Stimulated activated memory B cell treated with anti-CD40 and anti-IgM and Interleukin-4, amounts not matched to agents 10 μg/mL and 1 μg/mL and 100 μg/mL, for 72 hours (primary cell): ENCODE measurements at regions not wholly inside any gene's neighbourhood (a gene's known extent, or its start where the extent isn't known, plus 50 kb on each side); places are given as distances from the start of the nearest gene placed in this dataset.
"Not testable (repeated sequence)": the region's sequence is repeated elsewhere in the genome, so short reads cannot be mapped to it uniquely, and the experiment has no call there.

Experiments
- ATAC-seq: fragments of 150-1000 bp; cut with Tn5 transposase; 2 replicates; pipeline ENCODE4 v1.10.0; 2021
- H3K27ac Mint-ChIP-seq: one replicate; pipeline ENCODE4 v1.8.0; 2022; ENCODE audit warnings: mild to moderate bottlenecking, mixed read lengths
- H3K27me3 Mint-ChIP-seq: one replicate; pipeline ENCODE4 v1.8.0; 2022; ENCODE audit warnings: mixed read lengths
- H3K36me3 Mint-ChIP-seq: one replicate; pipeline ENCODE4 v1.8.0; 2022; ENCODE audit warnings: mixed read lengths
- H3K4me1 Mint-ChIP-seq: one replicate; pipeline ENCODE4 v1.8.0; 2022; ENCODE audit warnings: mixed read lengths
- H3K4me3 Mint-ChIP-seq: one replicate; pipeline ENCODE4 v1.8.0; 2022; ENCODE audit warnings: mild to moderate bottlenecking, moderate library complexity, mixed read lengths
- H3K9me3 Mint-ChIP-seq: one replicate; pipeline ENCODE4 v1.8.0; 2022; ENCODE audit warnings: mixed read lengths

- H3K4me3 Mint-ChIP-seq, H3K4me1 Mint-ChIP-seq, ATAC-seq, H3K27ac Mint-ChIP-seq, H3K9me3 Mint-ChIP-seq, H3K36me3 Mint-ChIP-seq: not testable (repeated sequence)
- peaks cover 29% of the 10 kb centered on the region for H3K27me3 Mint-ChIP-seq
These were observed 293.0 kb upstream of the ZNF337 start for GRCh38 chr20:25989686-25990085.

GRCh38 chr20:25989196-25989595 is 292.5 kb upstream of the ZNF337 start:
- no peak overlapping the region for H3K27ac Mint-ChIP-seq
- H3K36me3 Mint-ChIP-seq: no peaks in the 10 kb centered on the region
- peaks cover 7% of the 10 kb centered on the region for H3K4me1 Mint-ChIP-seq
- H3K4me3 Mint-ChIP-seq: no peak overlapping the region
- ATAC-seq: no peak
- peaks cover 24% of the 10 kb centered on the region for H3K27me3 Mint-ChIP-seq
- H3K9me3 Mint-ChIP-seq: no peaks in the 10 kb centered on the region

DNA sequence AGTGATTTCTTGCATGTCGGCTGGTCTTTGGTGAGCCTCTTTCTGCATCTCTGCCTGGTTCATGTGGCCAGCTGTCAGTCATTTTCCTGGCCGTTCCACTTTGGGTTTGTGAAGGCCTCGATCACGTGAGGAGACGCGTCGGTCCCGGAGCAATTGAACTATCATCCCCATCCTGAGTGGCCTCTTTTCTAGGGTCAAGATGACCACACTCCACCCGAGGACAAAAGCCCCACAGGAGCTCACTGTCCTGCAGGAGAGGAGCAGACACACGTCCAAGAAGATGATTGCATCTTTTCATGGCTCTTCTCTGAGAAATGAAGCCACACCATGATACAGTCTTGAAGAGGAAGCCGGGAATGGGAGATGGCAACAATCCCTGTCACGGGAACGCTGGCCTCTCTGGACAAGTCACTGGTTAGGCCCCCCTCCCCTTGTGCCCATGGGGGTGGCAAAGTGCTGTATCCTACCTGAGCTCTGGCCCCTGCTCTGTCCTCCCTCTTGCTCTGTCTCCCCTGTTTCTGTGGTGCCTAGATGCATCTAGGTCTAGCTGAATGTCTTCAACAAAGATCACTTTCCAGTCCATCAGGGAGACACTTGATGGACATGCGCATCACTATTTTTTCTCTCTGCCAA is 291.4 kb upstream of the ZNF337 start:
- not testable (repeated sequence) for H3K27ac Mint-ChIP-seq, H3K9me3 Mint-ChIP-seq, ATAC-seq, H3K36me3 Mint-ChIP-seq, H3K4me1 Mint-ChIP-seq
- Mint-ChIP-seq H3K4me3 (peak overlapping the region; percentile 61), H3K27me3 (peaks cover 12% of the 10 kb centered on the region)

DNA sequence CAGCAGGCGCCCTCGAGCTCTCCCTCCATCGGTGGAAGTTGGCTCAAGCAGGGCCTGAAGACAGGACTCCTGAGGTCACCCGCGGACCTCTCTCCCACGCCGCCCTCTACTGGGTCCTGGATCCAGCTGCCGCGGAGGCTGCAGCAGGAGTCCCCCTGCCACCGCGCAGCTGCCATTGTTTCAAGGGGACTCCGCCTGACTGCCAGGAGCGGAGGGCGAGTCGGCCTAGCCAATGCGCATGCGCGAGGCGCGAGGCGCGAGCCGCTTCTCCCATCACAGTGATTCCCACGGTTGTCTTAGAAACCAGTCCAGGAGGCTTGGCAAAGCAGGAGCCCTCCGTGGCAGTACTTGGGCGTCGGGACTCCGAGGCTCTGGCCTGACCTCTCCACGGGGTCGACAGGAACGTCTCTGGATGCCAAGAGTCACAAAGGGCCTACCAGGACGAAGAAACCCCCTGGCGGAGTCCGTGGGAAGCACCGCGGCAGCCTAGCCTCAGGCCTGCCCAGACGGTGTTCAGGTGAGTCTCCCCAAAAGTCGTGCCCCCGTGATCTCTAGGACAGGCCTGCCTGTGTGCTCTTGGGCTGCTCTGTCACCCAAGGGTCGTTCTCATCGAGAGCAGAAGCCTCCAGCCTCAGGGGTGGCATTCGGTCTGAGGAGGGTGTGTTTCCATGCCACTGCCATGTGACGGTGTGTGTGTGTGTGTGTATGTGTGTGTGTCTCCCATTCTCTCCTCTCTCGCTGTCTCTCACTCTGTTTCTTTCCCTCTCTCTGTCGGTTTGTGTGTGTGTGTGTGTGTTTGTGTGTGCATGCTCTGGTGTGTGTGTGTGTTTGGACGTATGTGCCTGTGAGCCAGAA is 290.6 kb upstream of the ZNF337 start:
- Mint-ChIP-seq H3K27ac (no peak overlapping the region), H3K36me3 (no peaks in the 10 kb centered on the region), H3K4me1 (peaks cover 7% of the 10 kb centered on the region), H3K4me3 (peak overlapping the region; percentile 61), H3K27me3 (peaks cover 7% of the 10 kb centered on the region), H3K9me3 (no peaks in the 10 kb centered on the region)
- peak; percentile 79 for ATAC-seq

- Mint-ChIP-seq H3K27me3 (no peaks in the 10 kb centered on the region), H3K9me3 (no peaks in the 10 kb centered on the region), H3K27ac (no peak overlapping the region), H3K36me3 (no peaks in the 10 kb centered on the region), H3K4me1 (peaks cover 7% of the 10 kb centered on the region), H3K4me3 (peak overlapping the region; percentile 39)
- ATAC-seq: no peak
These were observed 288.9 kb upstream of the ZNF337 start for GRCh38 chr20:25985597-25985996.

- H3K27ac Mint-ChIP-seq: no peak overlapping the region
- ATAC-seq: peak; percentile 64
These were observed 288.3 kb upstream of the ZNF337 start for GRCh38 chr20:25984933-25985332.

DNA sequence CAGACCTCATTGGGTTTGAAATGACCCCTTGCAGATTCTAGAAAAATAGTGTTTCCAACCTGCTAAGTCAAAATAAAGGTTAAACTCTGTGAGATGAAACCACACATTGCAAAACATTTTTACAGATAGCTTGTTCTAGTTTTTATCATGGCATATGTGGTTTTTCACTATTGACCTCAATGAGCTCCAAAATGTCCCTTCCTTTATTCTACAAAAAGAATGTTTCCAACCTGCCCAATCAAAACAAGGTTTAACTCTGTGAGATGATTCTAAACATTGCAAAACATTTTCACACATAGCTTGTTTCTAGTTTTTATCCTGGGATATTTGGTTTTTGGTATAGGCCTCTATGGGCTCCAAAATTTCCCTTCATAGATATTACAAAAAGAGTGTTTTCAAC is 286.0 kb upstream of the ZNF337 start:
- not testable (repeated sequence) for ATAC-seq, H3K27ac Mint-ChIP-seq, H3K27me3 Mint-ChIP-seq

More at GRCh38 chr20:25984933-25985332, 288.3 kb upstream of the ZNF337 start:
- Mint-ChIP-seq H3K36me3 (no peaks in the 10 kb centered on the region), H3K9me3 (no peaks in the 10 kb centered on the region), H3K27me3 (no peaks in the 10 kb centered on the region), H3K4me1 (peaks cover 7% of the 10 kb centered on the region), H3K4me3 (peak overlapping the region; percentile 30)

GRCh38 chr20:25978450-25979190 is 282.0 kb upstream of the ZNF337 start:
- not testable (repeated sequence) for H3K27ac Mint-ChIP-seq, H3K9me3 Mint-ChIP-seq, H3K36me3 Mint-ChIP-seq, ATAC-seq, H3K4me1 Mint-ChIP-seq, H3K4me3 Mint-ChIP-seq, H3K27me3 Mint-ChIP-seq

More for the DNA sequence above, 286.0 kb upstream of the ZNF337 start:
- not testable (repeated sequence) for H3K4me3 Mint-ChIP-seq, H3K4me1 Mint-ChIP-seq, H3K36me3 Mint-ChIP-seq, H3K9me3 Mint-ChIP-seq

DNA sequence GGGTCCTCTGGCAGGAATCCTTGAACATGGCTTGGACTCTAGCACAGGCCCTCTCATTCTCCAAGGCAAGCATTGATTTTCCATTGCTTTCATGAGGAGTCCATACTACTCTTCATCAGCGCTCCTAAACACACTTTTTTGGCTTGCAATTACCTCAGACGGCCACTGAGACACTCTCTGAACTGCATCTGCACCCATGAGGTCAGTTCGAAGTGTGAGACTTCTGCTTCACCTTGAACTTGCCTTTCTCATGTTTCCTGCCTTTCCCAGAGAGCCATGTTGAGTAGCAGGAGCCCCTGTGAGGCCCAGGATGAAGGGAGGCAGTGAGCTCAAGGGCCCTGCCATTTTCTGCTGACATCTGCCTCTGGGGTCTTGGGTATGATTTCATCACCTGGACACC is 279.2 kb upstream of the ZNF337 start:
- H3K27ac Mint-ChIP-seq, ATAC-seq, H3K36me3 Mint-ChIP-seq, H3K27me3 Mint-ChIP-seq, H3K9me3 Mint-ChIP-seq, H3K4me1 Mint-ChIP-seq, H3K4me3 Mint-ChIP-seq: not testable (repeated sequence)

GRCh38 chr20:25965203-25965602 is 268.6 kb upstream of the ZNF337 start:
- H3K4me3 Mint-ChIP-seq, H3K4me1 Mint-ChIP-seq, H3K27ac Mint-ChIP-seq, H3K9me3 Mint-ChIP-seq, ATAC-seq, H3K36me3 Mint-ChIP-seq, H3K27me3 Mint-ChIP-seq: not testable (repeated sequence)

- H3K27me3 Mint-ChIP-seq: peaks cover 28% of the 10 kb centered on the region
- H3K4me3 Mint-ChIP-seq, H3K9me3 Mint-ChIP-seq, H3K27ac Mint-ChIP-seq, H3K4me1 Mint-ChIP-seq, ATAC-seq, H3K36me3 Mint-ChIP-seq: not testable (repeated sequence)
These were observed 257.2 kb upstream of the ZNF337 start for GRCh38 chr20:25953876-25954275.

DNA sequence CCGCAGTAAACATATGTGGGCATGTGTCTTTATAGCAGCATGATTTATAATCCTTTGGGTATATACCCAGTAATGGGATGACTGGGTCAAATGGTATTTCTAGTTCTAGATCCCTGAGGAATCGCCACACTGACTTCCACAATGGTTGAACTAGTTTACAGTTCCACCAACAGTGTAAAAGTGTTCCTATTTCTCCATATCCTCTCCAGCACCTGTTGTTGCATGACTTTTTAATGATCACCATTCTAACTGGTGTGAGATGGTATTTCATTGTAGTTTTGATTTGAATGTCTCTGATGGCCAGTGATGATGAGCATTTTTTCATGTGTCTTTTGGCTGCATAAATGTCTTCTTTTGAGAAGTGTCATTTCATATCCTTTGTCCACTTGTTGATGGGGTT is 238.6 kb upstream of the ZNF337 start:
- not testable (repeated sequence) for H3K9me3 Mint-ChIP-seq, H3K27me3 Mint-ChIP-seq, H3K36me3 Mint-ChIP-seq, H3K4me3 Mint-ChIP-seq, ATAC-seq, H3K27ac Mint-ChIP-seq, H3K4me1 Mint-ChIP-seq

DNA sequence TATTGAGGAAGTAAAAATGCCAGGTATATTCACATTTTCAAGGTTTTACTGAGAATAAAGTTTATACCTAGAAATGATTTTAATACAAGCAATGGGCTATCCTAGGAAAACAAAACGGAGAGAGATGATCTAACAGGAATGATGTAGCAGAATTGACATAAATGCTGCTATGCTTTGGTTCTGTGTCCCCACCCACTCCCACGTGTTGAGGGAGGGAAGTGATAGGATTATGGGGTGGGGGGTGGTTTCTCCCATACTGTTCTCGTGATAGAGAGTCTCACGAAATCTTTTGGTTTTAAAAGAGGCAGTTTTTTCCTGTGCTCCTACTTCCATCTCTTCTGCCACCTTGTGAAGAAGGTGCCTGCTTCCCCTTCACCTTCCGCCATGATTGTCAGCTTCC is 236.2 kb upstream of the ZNF337 start:
- H3K9me3 Mint-ChIP-seq, ATAC-seq, H3K36me3 Mint-ChIP-seq, H3K27ac Mint-ChIP-seq, H3K27me3 Mint-ChIP-seq, H3K4me1 Mint-ChIP-seq, H3K4me3 Mint-ChIP-seq: not testable (repeated sequence)

GRCh38 chr20:25932170-25932569 is 235.5 kb upstream of the ZNF337 start:
- H3K4me1 Mint-ChIP-seq, H3K36me3 Mint-ChIP-seq, H3K27ac Mint-ChIP-seq, H3K9me3 Mint-ChIP-seq, H3K27me3 Mint-ChIP-seq, ATAC-seq, H3K4me3 Mint-ChIP-seq: not testable (repeated sequence)

DNA sequence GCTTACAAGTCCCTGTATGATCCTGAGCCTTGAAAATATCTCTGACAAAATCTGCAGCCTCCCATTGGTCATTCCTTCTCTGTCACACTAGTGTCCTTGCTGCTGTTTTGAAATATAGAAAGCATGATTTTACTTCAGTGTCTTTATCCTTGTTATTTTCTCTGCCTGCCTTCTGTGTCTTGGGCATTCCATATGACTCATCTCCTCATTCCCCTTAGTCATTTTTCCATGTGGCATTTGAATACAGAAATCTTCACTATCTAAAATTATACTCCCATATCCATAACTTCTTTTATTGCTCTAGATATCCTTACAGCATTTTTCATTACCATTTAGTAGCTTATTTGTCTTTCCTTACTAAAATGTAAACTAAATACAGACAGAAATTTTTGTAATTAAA is 205.7 kb upstream of the ZNF337 start:
- peaks cover 24% of the 10 kb centered on the region for H3K27me3 Mint-ChIP-seq
- H3K9me3 Mint-ChIP-seq, H3K4me1 Mint-ChIP-seq, H3K4me3 Mint-ChIP-seq, H3K27ac Mint-ChIP-seq, ATAC-seq, H3K36me3 Mint-ChIP-seq: not testable (repeated sequence)

GRCh38 chr20:25898663-25899062 is 202.0 kb upstream of the ZNF337 start:
- not testable (repeated sequence) for H3K9me3 Mint-ChIP-seq, H3K27ac Mint-ChIP-seq, ATAC-seq, H3K4me1 Mint-ChIP-seq, H3K36me3 Mint-ChIP-seq, H3K27me3 Mint-ChIP-seq, H3K4me3 Mint-ChIP-seq
